Right atrium auricular region (tissue), 2 donors: ENCODE measurements at regions not wholly inside any gene's neighbourhood (a gene's known extent, or its start where the extent isn't known, plus 50 kb on each side); places are given as distances from the start of the nearest gene placed in this dataset.

ENCODE experiments used
- DNase-seq: peaks from one replicate; pipeline ENCODE4 v3.0.0-alpha.2; 2019; ENCODE audit warnings: low spot score
- H3K27ac ChIP-seq, 2 donors: fragments of 200-600 bp; sonication (generic); 1 replicate in 1 of 2; 2 replicates in 1 of 2; pipeline ENCODE4 v1.5.1; 2016 to 2019
- H3K27me3 ChIP-seq, 2 donors: fragments of 200-600 bp; sonication (generic); one replicate each; pipeline versions ENCODE4 v1.5.1 to v1.6.0; 2017 to 2019
- H3K36me3 ChIP-seq: fragments of 200-600 bp; sonication (generic); one replicate; pipeline ENCODE4 v1.5.1; 2016
- H3K4me1 ChIP-seq, 2 donors: fragments of 200-600 bp; sonication (generic); one replicate each; pipeline versions ENCODE4 v1.5.1 to v1.6.0; 2017 to 2019
- H3K4me3 ChIP-seq, 2 donors: fragments of 200-600 bp; sonication (generic); 1 replicate in 1 of 2; 2 replicates in 1 of 2; pipeline ENCODE4 v1.5.1; 2017 to 2019; ENCODE audit warnings: mild to moderate bottlenecking in 1 of 2, moderate library complexity in 1 of 2
- H3K9me3 ChIP-seq, 2 donors: fragments of 200-600 bp; sonication (generic); one replicate each; pipeline ENCODE4 v1.5.1; 2019
- TF ChIP-seq, protein P1 (sequence below), 2 donors: fragments of 200-600 bp; sonication (generic); IDR thresholded peaks; one replicate each; pipeline ENCODE4 v1.5.1; 2019; ENCODE audit warnings: antibody characterized with exemption in 2 of 2

DNA sequence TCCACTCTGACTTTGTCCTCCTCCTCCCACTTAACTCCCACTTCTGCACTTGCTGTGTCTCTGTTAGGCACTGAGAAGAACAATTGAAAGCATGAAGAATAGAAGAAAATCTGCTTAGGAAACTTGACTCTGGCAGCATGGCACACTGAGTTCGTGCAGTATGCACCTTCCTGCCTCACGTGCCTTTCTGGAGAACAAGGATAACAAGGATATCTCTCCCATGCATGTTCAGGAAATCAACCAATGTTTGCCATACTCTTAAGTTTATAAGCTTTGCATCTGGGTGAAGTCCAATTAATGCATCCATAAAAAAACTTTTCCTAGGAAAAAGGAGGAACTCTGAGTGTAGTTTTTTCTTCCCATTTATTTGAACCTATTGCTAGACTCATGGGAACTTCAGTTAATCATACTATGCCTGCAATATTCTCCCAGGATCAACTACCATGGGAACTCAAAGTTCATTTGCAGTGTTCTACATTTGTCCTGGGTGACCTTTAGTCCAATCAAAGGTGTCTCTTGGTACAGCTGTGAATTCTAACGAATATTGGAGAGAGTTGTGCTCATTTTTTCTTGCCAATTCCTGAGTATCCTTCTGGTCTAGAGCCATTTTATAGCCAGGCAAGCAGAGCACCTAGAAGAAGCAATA is 227.0 kb downstream of the ENC1 start:
- Histone ChIP-seq H3K27me3 (no peaks in the 10 kb centered on the region), H3K4me3 (no peak overlapping the region), H3K36me3 (no peaks in the 10 kb centered on the region), H3K9me3 (no peaks in the 10 kb centered on the region), H3K27ac (no peak overlapping the region), H3K4me1 (no peaks in the 10 kb centered on the region)
- TF ChIP-seq, protein P1, sequence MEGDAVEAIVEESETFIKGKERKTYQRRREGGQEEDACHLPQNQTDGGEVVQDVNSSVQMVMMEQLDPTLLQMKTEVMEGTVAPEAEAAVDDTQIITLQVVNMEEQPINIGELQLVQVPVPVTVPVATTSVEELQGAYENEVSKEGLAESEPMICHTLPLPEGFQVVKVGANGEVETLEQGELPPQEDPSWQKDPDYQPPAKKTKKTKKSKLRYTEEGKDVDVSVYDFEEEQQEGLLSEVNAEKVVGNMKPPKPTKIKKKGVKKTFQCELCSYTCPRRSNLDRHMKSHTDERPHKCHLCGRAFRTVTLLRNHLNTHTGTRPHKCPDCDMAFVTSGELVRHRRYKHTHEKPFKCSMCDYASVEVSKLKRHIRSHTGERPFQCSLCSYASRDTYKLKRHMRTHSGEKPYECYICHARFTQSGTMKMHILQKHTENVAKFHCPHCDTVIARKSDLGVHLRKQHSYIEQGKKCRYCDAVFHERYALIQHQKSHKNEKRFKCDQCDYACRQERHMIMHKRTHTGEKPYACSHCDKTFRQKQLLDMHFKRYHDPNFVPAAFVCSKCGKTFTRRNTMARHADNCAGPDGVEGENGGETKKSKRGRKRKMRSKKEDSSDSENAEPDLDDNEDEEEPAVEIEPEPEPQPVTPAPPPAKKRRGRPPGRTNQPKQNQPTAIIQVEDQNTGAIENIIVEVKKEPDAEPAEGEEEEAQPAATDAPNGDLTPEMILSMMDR (IDR thresholded peaks at IDR 0.05) = no peak
- no peak for DNase-seq

DNA sequence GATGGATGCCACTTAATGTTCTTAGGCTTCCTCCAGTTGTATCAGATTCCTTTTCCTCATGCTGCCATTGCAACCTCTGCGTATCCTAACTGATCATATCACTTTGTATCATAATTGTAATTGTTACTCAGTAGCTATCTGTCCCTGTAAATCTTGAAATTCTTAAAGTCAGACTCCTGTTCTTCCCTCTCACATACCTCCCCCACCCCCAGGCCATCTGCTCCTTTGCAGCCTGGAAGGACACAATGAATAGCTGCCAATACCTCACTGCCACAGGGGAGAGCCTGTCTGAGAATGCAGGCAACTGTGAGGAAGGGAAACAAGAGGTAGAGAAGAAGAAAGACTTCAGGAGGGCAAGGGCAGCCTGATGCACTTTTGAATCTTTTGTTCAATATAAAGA is 228.5 kb downstream of the ENC1 start:
- Histone ChIP-seq H3K27ac (no peak overlapping the region), H3K4me1 (no peaks in the 10 kb centered on the region), H3K9me3 (no peaks in the 10 kb centered on the region), H3K27me3 (no peaks in the 10 kb centered on the region), H3K4me3 (no peak overlapping the region), H3K36me3 (no peaks in the 10 kb centered on the region)
- no peak for DNase-seq
- TF ChIP-seq, protein P1 (IDR thresholded peaks at IDR 0.05) = no peak

DNA sequence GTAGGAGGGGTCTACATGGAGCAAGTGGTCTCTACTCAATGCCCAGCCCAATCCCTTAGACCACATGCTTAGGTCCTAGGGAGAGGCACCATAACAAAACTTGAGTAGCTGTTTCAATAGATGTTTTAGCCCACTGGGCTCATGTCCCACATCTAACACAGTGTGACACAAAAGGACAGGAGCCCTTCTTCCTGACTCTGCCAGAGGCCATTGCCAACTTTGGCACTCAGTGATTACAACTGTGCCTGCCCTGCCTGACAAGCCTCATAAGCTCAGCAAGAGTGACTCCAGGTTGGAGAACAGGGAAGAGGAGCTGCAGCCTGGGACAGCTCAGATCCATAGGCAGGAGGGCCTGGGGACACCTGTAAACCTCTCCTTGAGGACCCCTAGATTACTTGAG is 230.8 kb downstream of the ENC1 start:
- TF ChIP-seq, protein P1 (IDR thresholded peaks at IDR 0.05) = no peak
- Histone ChIP-seq H3K27ac (no peak overlapping the region), H3K4me1 (no peaks in the 10 kb centered on the region), H3K36me3 (no peaks in the 10 kb centered on the region), H3K9me3 (no peaks in the 10 kb centered on the region), H3K27me3 (no peaks in the 10 kb centered on the region), H3K4me3 (no peak overlapping the region)
- no peak for DNase-seq

DNA sequence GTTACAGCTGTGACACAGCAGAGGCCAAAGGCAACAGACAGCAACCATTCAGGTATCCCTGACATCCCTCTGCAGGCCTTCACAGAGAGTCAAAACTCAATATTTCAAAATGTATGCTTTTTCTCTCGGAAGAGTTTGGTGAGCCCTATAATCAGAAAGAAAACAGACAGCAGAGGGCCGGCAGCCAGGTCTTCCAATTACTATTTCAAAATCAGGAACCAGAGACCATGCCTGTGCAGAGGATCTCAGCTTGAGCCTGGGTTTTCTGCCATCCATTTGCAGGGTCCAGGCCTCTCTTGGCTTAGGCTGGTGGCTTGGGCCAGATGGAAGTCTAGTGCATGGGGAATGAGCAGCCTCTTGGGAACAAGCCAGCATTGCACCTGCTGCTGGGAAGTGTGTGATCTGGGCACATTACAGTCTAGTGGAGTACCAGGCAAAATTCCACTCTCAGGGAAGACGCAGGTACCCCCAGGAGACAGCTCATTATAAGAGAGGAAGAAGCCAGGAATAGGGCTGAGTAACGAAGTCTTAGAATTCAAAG is 231.3 kb downstream of the ENC1 start:
- Histone ChIP-seq H3K9me3 (no peaks in the 10 kb centered on the region), H3K27me3 (no peaks in the 10 kb centered on the region), H3K4me1 (no peaks in the 10 kb centered on the region), H3K27ac (no peak overlapping the region), H3K36me3 (no peaks in the 10 kb centered on the region), H3K4me3 (no peak overlapping the region)
- no peak for DNase-seq
- TF ChIP-seq, protein P1 (IDR thresholded peaks at IDR 0.05) = no peak

DNA sequence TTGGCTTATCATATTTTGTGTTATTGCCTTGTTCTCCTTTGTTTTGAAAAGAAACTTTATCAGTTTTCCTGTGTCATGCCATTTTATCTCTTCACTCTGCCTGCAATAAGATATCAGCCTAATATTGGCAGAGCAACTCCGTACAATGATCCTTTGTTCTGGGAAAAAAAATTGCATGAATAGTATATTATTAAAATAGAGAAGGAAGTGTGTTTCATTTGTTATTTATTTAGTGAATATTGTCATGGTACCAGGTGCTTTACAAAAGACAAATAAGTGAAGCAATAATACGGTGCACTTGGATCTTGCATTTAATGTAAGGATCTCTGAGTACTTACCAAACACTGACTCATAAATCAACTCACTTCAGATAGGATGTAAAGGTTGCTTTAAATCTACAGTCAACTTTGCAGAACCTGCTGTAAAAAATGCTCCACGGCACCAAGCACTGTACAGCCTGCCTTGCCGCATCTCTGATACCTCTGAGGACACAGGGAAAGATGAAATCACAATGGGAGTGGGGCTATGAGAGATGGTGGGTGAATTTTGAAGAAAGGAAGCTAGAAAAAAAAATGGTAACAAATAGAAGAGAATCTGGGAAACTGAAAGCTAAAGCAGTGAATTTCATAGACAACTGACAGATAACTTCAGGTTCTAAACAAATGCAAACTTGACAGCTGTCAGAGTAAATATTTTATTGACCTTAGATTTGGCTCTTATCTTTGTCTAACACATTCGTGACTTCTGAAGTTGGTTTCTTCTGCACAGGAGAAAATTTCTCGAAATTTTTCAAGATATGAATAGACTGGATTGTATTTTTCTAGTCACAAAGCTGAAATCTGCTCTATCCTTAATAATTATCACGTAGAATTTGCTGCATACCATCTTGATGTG is 232.1 kb downstream of the ENC1 start:
- no peaks in the 10 kb centered on the region for H3K4me1 ChIP-seq
- H3K27me3 ChIP-seq = no peaks in the 10 kb centered on the region
- H3K36me3 ChIP-seq = no peaks in the 10 kb centered on the region
- DNase-seq = no peak
- H3K27ac ChIP-seq = no peak overlapping the region
- no peaks in the 10 kb centered on the region for H3K9me3 ChIP-seq
- no peak overlapping the region for H3K4me3 ChIP-seq
- TF ChIP-seq, protein P1 (IDR thresholded peaks at IDR 0.05) = no peak
